ENCODE measurements at regions not wholly inside any gene's neighbourhood (a gene's known extent, or its start where the extent isn't known, plus 50 kb on each side); places are given as distances from the start of the nearest gene placed in this dataset.
"Not testable (repeated sequence)": the region's sequence is repeated elsewhere in the genome, so short reads cannot be mapped to it uniquely, and the experiment has no call there.

GRCh38 chr20:36082315-36082915, 72.1 kb upstream of the EPB41L1 start:
- DNase-seq, result no peak

- DNase-seq, result not testable (repeated sequence)
These were observed 71.3 kb upstream of the EPB41L1 start for GRCh38 chr20:36083200-36083599.

GRCh38 chr20:36084356-36084755, 70.2 kb upstream of the EPB41L1 start:
- DNase-seq, result no peak

- no peak for DNase-seq
These were observed 69.5 kb upstream of the EPB41L1 start for GRCh38 chr20:36084897-36085613.

DNA sequence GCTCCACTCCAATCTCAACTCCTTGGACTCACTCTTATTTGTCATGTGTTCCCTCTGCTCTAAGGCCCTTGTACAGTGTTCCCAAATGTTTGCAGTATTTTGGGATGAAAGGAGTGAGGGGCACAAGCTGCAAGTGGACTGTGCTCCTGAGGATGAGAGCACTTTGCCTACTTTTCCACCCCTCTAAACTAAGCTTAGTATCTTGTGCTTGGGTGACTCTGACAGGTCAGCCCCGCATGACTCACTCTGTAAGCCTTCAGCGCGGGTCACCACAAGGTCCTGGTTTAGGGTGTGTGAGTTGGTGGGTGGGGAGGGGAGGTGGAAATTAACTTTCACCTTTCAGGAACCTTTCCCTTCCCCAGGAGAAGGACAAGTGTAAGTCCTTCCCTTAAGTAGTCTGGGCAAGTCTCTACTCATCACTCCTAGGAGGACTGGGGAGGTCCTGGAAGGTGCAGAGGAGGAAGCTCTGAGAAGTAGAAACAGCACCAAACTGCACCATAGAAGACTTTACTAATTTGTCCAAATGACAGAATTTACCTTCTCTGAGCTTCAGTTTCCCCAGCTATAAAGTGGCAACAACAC, 68.8 kb upstream of the EPB41L1 start:
- no peak for DNase-seq

GRCh38 chr20:36086767-36087166, 67.8 kb upstream of the EPB41L1 start:
- no peak for DNase-seq

GRCh38 chr20:36090223-36090622, 64.3 kb upstream of the EPB41L1 start:
- DNase-seq, result no peak

GRCh38 chr20:36091561-36092397, 62.8 kb upstream of the EPB41L1 start:
- no peak for DNase-seq

DNA sequence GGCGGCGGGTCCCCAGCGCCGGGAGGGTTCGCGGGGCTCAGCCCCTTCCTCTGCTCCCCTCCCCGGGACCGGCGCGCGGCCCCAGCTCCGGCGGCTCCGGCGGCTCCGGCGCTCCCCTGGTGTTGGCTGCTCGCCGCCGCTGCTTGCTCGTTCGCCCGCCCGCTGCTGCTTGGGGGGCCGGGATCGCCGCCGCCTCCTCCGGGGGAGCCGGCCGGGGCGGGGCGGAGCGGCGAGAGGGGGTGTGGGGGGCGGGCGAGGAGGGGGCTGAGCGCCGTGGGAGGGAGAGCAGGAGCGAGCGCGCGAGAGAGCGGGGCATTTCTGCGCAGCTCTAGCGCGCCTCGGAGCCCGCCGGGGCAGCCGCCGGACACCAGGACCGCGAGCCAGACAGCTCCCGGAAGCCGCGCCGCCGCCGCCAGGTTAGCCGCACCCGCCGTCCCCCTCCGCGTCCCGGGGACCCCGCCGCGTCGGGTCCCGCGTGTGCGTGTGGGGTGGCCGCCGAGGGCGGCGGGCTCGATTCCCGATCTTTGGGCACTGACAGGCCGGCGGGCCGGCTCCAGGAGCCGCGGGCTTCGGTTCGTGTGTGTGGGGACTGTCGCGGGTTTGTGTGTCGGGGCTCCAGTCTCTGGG, 62.0 kb upstream of the EPB41L1 start:
- peak; percentile 69 for DNase-seq

DNA sequence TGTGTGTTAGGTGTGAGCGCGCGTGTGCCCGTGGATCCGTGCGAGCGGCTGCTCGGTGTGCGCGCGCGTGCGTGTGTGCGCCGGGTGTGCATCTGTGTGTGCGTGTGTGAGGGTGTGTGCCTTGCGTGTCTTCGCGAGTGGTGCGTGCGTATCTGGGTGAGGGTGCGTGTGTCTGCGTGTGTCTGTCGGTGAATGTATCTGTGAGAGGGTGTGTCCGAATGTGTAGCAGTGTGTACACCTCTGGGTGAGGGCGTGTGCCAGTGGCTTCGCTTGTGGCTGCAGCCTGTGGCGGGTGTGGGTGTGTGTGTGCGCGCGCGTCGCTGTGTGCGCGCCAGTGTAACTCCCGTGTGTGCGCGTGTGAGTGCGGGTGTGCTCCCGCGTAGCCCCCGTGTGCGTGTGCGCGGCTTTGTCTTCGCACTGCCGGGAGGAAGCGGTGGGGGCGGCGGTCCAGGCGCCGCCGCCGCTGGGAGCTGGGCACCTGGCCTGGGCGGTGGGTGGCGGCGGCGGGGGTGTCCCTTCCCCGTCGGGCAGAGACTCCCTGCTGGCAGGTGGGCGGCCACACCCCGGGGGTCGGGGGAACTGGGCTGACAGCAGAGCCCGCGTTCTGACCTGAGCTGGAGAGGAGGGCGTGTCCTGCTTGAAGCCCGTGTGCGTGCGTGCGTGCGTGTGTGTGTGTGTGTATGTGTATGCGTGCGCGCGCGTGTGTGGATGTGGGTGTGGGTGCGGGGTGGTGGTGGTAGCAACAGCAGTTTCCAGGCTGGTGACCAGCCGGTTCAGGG, 61.3 kb upstream of the EPB41L1 start:
- peak; percentile 57 for DNase-seq

DNA sequence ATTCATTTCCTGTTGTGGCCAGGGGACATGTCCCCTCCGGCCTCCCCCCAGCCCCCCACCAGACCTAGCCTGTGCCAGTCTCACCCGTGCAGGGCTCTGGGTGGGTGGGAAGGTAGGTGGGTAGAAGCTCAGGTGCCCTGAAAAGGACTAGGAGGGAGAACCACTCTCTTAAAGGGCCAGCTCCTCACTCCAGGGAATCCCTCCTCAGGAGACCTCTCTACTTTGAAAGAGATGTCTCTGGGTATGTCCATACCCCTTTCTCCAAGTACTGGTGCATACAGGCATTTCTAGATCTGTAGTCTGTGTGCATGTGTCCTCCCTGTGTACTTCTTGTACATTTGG, 60.8 kb upstream of the EPB41L1 start:
- no peak for DNase-seq

GRCh38 chr20:36094497-36094896, 60.0 kb upstream of the EPB41L1 start:
- DNase-seq, result peak; percentile 58

DNA sequence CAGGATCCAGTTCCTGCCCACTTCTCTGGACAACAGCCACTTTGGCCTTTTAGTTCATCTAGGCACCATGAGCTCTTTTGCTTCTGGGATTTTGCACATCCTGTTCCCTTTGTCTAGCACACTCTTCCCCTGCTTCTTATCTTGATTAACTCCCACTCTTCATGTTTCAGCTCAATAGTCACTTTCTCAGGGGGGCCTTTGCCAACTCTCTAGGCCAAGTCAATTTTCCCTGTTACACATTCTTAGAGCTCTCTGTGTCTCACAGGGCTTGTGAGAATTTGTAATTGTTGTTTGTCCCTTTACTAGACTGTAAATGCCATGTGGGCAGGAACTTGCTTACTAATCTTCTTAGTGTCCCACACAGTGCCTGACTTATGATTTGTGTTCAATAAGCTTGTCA, 58.1 kb upstream of the EPB41L1 start:
- DNase-seq, result no peak

DNA sequence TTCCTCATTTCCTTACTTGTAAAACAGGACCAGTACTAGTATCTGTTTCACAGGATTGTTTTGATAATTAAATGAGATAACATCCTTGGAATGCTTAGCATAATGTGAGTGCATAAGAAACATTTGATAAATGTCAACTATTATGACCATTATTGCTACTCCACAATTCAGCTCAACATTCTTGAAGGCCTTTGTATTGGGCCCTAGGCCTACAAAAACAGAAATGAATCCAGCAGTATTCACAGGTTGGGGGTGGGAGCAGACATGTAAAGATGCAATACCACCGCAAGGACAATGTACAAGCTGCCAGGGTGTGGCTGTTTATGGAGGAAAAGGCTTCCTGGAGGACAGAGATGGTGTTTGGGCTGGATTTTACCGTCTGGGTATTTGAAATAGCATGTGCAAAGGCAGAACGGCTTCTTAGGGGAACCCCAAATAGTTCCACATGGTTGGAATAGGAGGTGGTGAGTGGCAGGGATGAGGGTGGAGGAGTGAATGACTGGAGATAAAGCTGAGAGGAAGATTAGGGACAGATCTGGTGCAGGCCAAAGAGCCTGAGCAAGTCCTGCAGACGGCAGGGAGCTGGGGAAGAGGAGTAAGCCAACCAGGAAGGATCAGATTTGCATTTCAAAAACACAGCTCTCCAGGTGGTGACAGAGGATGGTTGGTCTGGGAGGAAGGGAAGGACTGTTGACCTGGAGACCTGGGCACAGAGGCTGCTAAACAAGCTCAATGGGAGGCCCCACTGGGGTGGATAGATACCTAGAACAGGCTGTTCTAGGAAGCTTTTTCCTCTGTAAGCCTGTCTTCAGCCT, 57.0 kb upstream of the EPB41L1 start:
- DNase-seq, result no peak

GRCh38 chr20:36098364-36098763, 56.2 kb upstream of the EPB41L1 start:
- DNase-seq, result no peak

DNA sequence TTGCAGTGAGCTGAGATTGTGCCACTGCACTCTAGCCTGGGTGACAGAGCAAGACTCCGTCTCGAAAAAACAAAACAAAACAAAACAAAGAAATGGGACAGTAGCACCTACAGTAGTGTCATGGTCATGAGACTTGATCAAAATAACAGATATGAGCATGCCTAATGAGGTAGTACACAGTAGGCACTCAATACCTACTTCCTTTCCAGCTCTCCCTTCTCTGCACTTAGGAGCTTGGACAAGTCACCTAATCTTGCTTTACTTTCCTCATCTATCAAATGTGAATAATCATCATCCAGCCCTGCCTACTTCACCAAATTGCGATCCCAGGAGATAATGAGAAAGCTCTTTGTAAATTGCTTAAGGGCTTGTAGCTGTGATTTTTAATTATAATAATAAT, 55.4 kb upstream of the EPB41L1 start:
- DNase-seq, result no peak

DNA sequence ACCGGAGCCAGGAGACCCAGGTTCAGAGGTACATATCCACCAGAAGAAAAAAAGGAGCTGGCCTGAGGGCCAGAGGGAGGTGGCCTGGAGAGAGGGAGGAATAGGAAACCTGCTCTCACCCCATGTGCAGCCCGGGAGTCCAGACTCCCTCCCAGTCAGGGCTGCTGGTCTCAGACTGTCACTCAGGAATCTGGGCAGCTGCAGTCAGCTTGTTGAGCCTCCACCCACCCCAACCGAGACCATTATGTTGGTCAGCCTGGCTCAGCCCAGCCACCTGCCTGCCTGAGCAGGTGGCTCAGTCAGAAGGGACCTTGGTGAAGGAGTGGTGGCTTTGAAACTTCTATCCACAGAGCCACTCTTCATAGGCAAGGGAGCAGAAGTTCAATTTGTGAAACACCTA, 53.3 kb upstream of the EPB41L1 start:
- DNase-seq, result peak; percentile 48

- DNase-seq, result no peak
These were observed 52.2 kb upstream of the EPB41L1 start for GRCh38 chr20:36102306-36102705.

DNA sequence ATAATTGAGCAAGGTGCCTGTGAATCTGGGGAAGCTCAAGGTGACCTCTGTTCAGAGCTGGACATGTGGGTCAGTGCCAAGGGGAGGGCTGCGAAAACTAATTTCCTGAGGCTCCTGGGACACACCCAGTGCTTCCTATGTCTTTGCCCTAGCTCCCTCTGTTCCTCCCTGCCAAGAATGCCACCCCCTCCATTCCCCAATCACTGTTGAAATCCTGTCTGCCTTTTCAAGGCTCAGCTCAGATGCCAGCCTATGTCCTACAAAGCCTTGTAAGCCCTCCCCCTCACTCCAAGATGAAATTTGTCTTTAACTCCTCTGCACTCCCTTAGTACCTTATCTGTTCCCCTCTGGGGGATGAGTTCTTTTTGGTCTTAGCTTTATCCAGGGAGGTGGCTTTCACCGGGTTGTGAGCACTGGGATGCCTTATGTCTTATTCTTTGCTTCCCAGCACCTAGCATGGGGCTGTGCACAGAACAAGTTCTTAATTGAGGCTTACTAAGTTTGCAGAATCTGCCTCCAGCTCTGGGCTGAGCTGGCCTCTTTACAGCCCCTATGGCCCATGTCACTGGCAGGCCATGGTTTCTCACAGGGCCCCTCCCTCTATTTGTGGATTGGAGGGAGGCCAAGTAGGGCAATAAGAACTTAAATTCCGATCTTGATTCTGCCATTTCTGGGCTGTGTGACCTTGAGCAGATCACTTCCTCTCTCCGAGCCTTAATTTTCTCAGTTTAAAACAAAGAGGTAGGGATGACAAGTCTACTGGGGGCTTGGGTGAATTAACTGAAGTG, 51.5 kb upstream of the EPB41L1 start:
- DNase-seq, result no peak

DNA sequence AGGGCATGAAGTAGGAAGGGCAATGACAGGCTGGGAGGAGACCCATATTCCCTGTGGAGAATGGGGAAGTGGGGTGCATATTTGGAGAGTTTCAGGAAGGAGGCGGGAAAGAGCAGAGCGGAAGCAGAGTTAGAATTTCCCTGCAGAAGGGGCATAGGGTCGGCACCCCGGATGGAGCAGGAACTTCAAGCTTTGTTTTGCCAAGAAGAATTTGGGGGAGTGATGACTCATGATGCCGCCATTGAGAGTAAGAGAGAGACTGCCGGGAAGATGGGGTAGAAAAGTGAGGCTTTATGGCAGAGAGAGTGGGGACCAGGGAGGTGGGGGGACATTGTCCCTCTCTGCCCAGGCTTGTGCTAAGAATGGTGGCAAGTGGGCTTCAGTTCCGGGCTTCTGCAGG, 50.3 kb upstream of the EPB41L1 start:
- DNase-seq, result no peak

All from right forelimb (tissue), 1 donor.